HEK293T (cell line): ENCODE measurements at regions not wholly inside any gene's neighbourhood (a gene's known extent, or its start where the extent isn't known, plus 50 kb on each side); places are given as distances from the start of the nearest gene placed in this dataset.

Source experiments
- BHLHE40 ChIP-seq: fragments of 450-650 bp; IDR thresholded peaks from 2 replicates; pipeline ENCODE4 v1.6.1; 2016; ENCODE audit warnings: mild to moderate bottlenecking, moderate library complexity, borderline replicate concordance
- FOXK2 ChIP-seq: fragments of 450-650 bp; IDR thresholded peaks from 2 replicates; pipeline ENCODE4 v1.6.1; 2016; ENCODE audit warnings: mild to moderate bottlenecking
- FOXM1 ChIP-seq: fragments of 450-650 bp; IDR thresholded peaks from 2 replicates; pipeline ENCODE4 v1.6.1; 2017; ENCODE audit warnings: mild to moderate bottlenecking, borderline replicate concordance
- NFRKB ChIP-seq: fragments of 450-650 bp; IDR thresholded peaks from 2 replicates; pipeline ENCODE4 v1.6.1; 2016; ENCODE audit warnings: mild to moderate bottlenecking, moderate library complexity
- SUZ12 ChIP-seq: fragments of 450-650 bp; IDR thresholded peaks from 2 replicates; pipeline ENCODE4 v1.6.1; 2016; ENCODE audit warnings: mild to moderate bottlenecking

DNA sequence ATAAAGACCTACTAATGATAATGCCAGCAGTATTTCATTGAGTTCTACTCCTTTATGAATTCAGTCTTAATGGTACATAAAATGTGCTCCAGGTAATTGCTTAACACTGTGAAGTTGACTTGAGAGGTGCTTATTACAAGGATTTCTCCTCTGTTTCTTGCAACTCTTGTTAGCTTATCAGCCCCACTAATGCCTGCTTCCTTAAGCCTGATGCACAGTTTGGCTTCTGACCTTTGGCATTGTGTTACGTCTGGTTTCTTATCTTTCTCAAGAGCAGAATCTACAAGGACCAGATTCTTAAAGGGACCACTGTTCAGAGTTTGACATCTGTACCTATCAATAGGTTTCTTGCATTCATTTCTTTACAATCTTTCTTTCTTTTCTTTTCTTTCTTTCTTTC is 223.9 kb upstream of the CWC22 start:
- no peak for TF ChIP-seq SUZ12
- no peak for TF ChIP-seq BHLHE40
- no peak for TF ChIP-seq NFRKB
- TF ChIP-seq FOXK2 = no peak
- TF ChIP-seq FOXM1 = no peak
